ENCODE measurements at regions not wholly inside any gene's neighbourhood (a gene's known extent, or its start where the extent isn't known, plus 50 kb on each side); places are given as distances from the start of the nearest gene placed in this dataset.

DNA sequence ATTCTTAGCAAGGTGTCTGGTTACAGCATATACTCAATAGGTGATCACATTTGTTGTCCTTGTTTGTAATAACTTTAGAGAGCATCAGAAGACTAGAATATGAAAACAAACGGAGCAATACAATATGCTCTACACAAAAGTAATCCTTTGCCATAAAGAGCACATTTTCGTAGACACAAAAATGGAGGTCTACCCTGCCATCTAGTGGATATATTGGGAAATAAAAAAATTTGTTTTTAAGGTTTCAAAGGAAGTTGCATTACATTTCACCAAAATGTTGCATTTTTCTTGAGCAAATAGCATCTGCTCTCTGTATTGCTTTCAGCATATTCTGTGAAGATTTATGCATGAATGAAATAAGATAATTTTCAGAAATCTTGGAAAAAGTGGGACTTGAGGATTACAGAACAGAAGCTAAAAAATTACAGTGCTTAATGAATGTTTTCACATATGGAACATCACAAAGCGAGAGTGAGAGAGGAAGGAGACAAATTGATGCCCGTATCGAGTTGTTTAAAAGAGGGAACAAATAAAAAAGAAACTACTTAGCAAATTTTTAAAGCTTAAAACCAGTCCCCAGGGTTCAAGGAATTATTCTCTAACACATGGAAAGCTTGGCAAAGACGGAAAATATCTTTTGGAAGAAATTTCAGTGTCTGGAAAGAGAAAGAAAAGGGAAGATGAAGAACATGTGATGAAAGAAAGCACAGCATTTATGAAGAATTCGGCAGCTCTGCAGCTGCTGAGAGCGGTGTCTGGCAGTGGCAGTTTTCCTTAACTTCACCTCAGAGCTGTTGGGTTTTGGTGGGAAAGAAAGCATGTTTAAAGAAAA is 390.1 kb downstream of the ANKRD50 start:
- peak; percentile 54 for TF ChIP-seq CTCF (IDR thresholded peaks at IDR 0.05)
- TF ChIP-seq MYBL2 (CRISPR knock-in tag; IDR thresholded peaks at IDR 0.05): no peak
- DNase-seq (ENCODE audit: low spot score): no peak
- no peak for ATAC-seq
- ChIA-PET CTCF (interaction anchor here (0.9 to 1.9 kb wide), 3 partner anchors 12 to 922 kb away, joined by 3 to 9 read pairs (median 4); no protein-coding TSS in a partner anchor), POLR2A (no interaction called here)
- no peaks in the 10 kb centered on the region for H3K36me3 Mint-ChIP-seq
- H3K9me3 Mint-ChIP-seq: peaks cover 8% of the 10 kb centered on the region; the same call in 1 of the 2 replicates
- H3K4me3 Mint-ChIP-seq: no peak overlapping the region
- H3K27me3 Mint-ChIP-seq (ENCODE audit: low read depth): peaks cover 4% of the 10 kb centered on the region; the same call in 1 of the 2 replicates
- H3K27ac Mint-ChIP-seq: no peak overlapping the region
- peaks cover 11% of the 10 kb centered on the region for H3K4me1 Mint-ChIP-seq

GRCh38 chr4:124325690-124326089 is 386.8 kb downstream of the ANKRD50 start:
- ATAC-seq: no peak
- Mint-ChIP-seq H3K4me3 (no peak overlapping the region), H3K36me3 (no peaks in the 10 kb centered on the region), H3K27me3 (ENCODE audit: low read depth) (peaks cover under 1% of the 10 kb centered on the region; the same call in 1 of the 2 replicates), H3K27ac (no peak overlapping the region), H3K9me3 (peaks cover 8% of the 10 kb centered on the region; the same call in 1 of the 2 replicates), H3K4me1 (peaks cover 10% of the 10 kb centered on the region)
- POLR2A ChIA-PET: no interaction called here
- no peak for DNase-seq (ENCODE audit: low spot score)
- no peak for TF ChIP-seq ZNF396 (CRISPR knock-in tag; IDR thresholded peaks at IDR 0.05; ENCODE audit: borderline replicate concordance)
- TF ChIP-seq, protein P1, sequence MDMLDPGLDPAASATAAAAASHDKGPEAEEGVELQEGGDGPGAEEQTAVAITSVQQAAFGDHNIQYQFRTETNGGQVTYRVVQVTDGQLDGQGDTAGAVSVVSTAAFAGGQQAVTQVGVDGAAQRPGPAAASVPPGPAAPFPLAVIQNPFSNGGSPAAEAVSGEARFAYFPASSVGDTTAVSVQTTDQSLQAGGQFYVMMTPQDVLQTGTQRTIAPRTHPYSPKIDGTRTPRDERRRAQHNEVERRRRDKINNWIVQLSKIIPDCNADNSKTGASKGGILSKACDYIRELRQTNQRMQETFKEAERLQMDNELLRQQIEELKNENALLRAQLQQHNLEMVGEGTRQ (CRISPR knock-in tag; IDR thresholded peaks at IDR 0.05): no peak
- no peak for TF ChIP-seq ATF1 (CRISPR knock-in tag; IDR thresholded peaks at IDR 0.05)
- TF ChIP-seq, protein P2, sequence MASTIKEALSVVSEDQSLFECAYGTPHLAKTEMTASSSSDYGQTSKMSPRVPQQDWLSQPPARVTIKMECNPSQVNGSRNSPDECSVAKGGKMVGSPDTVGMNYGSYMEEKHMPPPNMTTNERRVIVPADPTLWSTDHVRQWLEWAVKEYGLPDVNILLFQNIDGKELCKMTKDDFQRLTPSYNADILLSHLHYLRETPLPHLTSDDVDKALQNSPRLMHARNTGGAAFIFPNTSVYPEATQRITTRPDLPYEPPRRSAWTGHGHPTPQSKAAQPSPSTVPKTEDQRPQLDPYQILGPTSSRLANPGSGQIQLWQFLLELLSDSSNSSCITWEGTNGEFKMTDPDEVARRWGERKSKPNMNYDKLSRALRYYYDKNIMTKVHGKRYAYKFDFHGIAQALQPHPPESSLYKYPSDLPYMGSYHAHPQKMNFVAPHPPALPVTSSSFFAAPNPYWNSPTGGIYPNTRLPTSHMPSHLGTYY (CRISPR knock-in tag; IDR thresholded peaks at IDR 0.05): no peak
- TF ChIP-seq PRRX2 (CRISPR knock-in tag; IDR thresholded peaks at IDR 0.05): no peak
- no peak for TF ChIP-seq NFYB (CRISPR knock-in tag; conservative IDR thresholded peaks at IDR 0.05; ENCODE audit: low read depth)
- no peak for TF ChIP-seq NR2C2 (CRISPR knock-in tag; IDR thresholded peaks at IDR 0.05)
- CTCF ChIA-PET: no interaction called here

GRCh38 chr4:124329134-124329533 is 383.4 kb downstream of the ANKRD50 start:
- H3K4me1 Mint-ChIP-seq: peaks cover 1% of the 10 kb centered on the region; the same call in 1 of the 2 replicates
- ATAC-seq (no peak), DNase-seq (ENCODE audit: low spot score) (no peak)
- no peaks in the 10 kb centered on the region for H3K27me3 Mint-ChIP-seq (ENCODE audit: low read depth)
- ChIA-PET POLR2A (no interaction called here), CTCF (no interaction called here)
- no peak overlapping the region for H3K4me3 Mint-ChIP-seq
- no peaks in the 10 kb centered on the region for H3K36me3 Mint-ChIP-seq
- no peak for TF ChIP-seq PRDM15 (CRISPR knock-in tag; IDR thresholded peaks at IDR 0.05)
- H3K9me3 Mint-ChIP-seq: peaks cover 8% of the 10 kb centered on the region; the same call in 1 of the 2 replicates
- H3K27ac Mint-ChIP-seq: no peak overlapping the region

DNA sequence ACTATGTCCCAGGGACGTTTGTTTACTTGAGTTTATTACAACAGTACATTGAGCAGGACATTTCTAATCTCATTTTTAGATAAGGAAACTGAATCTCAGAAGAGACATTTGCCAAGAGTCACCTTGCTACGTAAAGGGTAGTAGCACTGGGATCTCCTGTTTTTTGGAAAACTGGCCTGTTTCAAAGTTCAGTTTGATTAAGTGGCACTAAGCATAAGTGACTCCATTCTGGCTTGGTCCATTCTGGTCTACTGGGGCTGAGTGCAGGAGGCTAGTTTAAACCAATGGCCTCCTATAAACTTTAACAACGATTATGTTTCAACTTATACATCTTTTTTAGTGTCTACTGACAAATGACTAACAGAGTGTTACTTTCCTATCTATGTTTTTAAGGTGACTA is 382.5 kb downstream of the ANKRD50 start:
- Mint-ChIP-seq H3K9me3 (peaks cover 8% of the 10 kb centered on the region; the same call in 1 of the 2 replicates), H3K27me3 (ENCODE audit: low read depth) (no peaks in the 10 kb centered on the region), H3K36me3 (no peaks in the 10 kb centered on the region), H3K27ac (no peak overlapping the region), H3K4me3 (no peak overlapping the region), H3K4me1 (peaks cover 5% of the 10 kb centered on the region; the same call in 1 of the 2 replicates)
- TF ChIP-seq ZBTB43 (CRISPR knock-in tag; IDR thresholded peaks at IDR 0.05): no peak
- no peak for TF ChIP-seq SMAD4 (CRISPR knock-in tag; IDR thresholded peaks at IDR 0.05)
- no peak for TF ChIP-seq SMAD3 (CRISPR knock-in tag; IDR thresholded peaks at IDR 0.05; ENCODE audit: borderline replicate concordance)
- no peak for TF ChIP-seq SOX15 (CRISPR knock-in tag; IDR thresholded peaks at IDR 0.05)
- TF ChIP-seq TCF7 (CRISPR knock-in tag; IDR thresholded peaks at IDR 0.05; ENCODE audit: low read depth): no peak
- no peak for TF ChIP-seq JAZF1 (CRISPR knock-in tag; IDR thresholded peaks at IDR 0.05)
- TF ChIP-seq, protein P1 (CRISPR knock-in tag; IDR thresholded peaks at IDR 0.05): no peak
- TF ChIP-seq ZNF317 (CRISPR knock-in tag; IDR thresholded peaks at IDR 0.05; ENCODE audit: borderline replicate concordance, low read depth): no peak
- TF ChIP-seq, protein P3, sequence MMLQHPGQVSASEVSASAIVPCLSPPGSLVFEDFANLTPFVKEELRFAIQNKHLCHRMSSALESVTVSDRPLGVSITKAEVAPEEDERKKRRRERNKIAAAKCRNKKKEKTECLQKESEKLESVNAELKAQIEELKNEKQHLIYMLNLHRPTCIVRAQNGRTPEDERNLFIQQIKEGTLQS (CRISPR knock-in tag; conservative IDR thresholded peaks at IDR 0.05): no peak
- ATAC-seq (no peak), DNase-seq (ENCODE audit: low spot score) (no peak)
- ChIA-PET POLR2A (no interaction called here), CTCF (no interaction called here)

All from WTC11 (cell line).